GM19043 (cell line): ENCODE measurements at regions not wholly inside any gene's neighbourhood (a gene's known extent, or its start where the extent isn't known, plus 50 kb on each side); places are given as distances from the start of the nearest gene placed in this dataset.

ENCODE experiments used
- ATAC-seq: cut with Tn5 transposase; IDR thresholded peaks from one replicate; pipeline ENCODE4 v1.9.1; 2021; ENCODE audit warnings: low read depth; ENCODE audit not compliant: unreplicated experiment

DNA sequence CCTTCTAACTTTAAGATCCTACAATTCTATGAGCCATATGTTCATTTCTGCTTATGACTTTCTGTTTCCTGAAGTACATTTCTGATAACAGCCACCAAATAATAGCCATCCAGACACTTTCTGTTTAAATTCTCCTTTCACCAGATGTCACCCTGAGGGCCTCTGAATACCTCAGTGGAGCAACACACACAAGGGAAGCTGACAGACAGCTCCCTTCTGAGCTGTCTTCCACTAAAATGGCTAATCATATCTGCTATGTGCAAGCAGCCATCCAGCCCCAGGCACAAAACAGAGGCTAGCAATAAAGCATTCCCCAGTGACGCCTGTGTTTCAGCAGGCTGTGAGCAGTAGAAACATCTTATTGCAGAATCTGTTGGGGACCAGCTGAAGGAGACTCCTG is 666.6 kb upstream of the UBE2E2 start:
- no peak for ATAC-seq

DNA sequence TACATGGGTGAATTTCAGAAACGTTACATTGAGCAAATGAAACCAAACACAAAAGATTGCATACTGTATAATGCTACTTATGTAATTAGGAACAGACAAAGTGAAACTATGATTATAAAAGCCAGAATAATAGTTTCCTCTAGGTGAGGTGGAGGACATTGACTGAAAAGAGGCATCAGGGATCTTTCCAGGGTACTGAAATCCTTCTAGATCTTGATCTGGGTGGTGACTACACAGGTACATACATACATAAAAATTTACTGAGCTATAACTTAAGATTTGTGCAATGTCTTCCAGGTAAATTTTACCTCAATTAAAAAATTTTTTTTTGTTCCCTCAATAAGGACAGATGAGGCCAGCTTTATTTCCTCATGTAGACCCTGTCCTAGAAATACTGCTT is 665.6 kb upstream of the UBE2E2 start:
- no peak for ATAC-seq

GRCh38 chr3:22542311-22542710 is 660.8 kb upstream of the UBE2E2 start:
- no peak for ATAC-seq

GRCh38 chr3:22555753-22556435 is 647.2 kb upstream of the UBE2E2 start:
- ATAC-seq: no peak

GRCh38 chr3:22565393-22565792 is 637.7 kb upstream of the UBE2E2 start:
- no peak for ATAC-seq

GRCh38 chr3:22568285-22568684 is 634.8 kb upstream of the UBE2E2 start:
- ATAC-seq: no peak

GRCh38 chr3:22569570-22569969 is 633.6 kb upstream of the UBE2E2 start:
- ATAC-seq: no peak

- ATAC-seq: no peak
Observed at GRCh38 chr3:22581007-22581406, 622.1 kb upstream of the UBE2E2 start.

GRCh38 chr3:22582266-22582665 is 620.9 kb upstream of the UBE2E2 start:
- ATAC-seq: no peak

- ATAC-seq: no peak
Observed at GRCh38 chr3:22585504-22585903, 617.6 kb upstream of the UBE2E2 start.

DNA sequence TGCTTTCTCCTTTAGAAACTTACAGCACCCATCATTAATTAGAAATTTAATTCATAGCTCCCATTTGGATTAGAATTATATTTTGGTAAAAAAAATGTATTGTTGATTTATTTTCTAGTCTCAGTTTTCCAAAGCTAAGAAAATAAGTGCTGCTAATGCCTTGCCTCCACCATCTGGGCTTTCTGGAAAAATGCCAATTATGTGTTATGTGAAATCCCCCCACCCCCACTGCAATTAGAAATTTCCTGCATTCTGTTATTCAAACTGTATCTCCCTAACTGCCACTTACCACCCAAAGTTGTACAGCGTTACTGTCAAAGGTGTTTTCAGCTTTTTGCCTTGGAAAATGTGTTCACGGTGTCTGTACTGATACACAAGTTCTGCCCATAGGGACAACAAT is 617.2 kb upstream of the UBE2E2 start:
- ATAC-seq: no peak

- ATAC-seq: no peak
Observed at GRCh38 chr3:22587446-22587845, 615.7 kb upstream of the UBE2E2 start.

DNA sequence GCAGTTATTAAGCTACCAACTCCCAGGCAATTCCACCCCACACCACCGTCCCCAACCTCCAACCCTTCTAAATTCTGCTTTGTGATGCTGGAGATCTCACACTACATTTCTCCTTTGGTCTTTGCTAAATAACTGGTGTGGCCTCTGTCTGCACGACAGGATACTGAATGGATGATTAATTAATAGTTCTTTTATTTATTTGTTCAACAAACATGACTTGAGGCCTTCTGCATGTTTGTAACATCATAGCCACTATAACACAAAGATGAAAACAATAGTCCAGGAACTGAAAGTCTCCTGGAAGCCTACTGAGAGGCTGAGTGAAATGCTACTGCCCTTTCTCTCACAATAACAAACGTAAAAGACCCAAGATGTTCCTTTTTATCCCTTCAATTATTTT is 609.5 kb upstream of the UBE2E2 start:
- no peak for ATAC-seq

DNA sequence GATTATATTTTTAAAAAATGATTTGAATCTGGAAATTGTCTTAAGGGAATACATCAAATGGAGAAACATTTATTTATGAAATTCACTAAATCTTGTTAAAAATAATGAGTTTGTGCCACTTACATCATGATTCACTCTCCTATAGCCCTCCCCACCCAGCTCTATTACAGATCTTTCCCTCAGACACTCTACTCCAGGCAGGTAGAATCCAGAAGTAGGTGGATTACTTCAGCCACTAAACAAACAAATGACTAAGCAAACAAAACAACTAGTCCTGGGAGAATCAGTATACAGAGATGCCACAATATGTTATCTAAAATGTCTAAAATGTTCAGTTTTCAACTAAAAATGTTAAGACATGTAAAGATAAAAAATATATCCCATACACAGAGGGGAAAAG is 608.1 kb upstream of the UBE2E2 start:
- no peak for ATAC-seq

GRCh38 chr3:22606461-22606860 is 596.7 kb upstream of the UBE2E2 start:
- ATAC-seq: no peak

GRCh38 chr3:22606938-22607337 is 596.2 kb upstream of the UBE2E2 start:
- ATAC-seq: no peak

DNA sequence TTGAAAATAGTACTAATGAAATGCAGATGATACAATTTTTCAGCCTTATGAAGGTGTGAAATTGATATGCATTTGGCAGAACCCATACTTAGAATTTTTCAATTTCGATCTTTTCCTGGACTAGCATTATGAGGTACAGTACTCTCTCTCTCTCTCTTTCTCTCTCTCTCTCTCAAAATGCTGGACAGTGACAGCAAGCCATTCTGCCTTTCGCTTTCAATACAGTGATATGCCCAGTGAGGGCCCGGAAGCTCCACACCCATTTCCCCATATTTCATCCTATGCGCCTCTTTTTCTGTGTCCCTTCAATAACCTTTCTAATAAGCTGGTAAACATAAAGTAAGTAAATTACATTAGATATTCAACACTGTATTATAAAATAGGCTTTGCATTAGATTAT is 595.0 kb upstream of the UBE2E2 start:
- no peak for ATAC-seq

GRCh38 chr3:22608721-22609120 is 594.4 kb upstream of the UBE2E2 start:
- ATAC-seq: no peak

GRCh38 chr3:22609139-22609538 is 594.0 kb upstream of the UBE2E2 start:
- no peak for ATAC-seq

DNA sequence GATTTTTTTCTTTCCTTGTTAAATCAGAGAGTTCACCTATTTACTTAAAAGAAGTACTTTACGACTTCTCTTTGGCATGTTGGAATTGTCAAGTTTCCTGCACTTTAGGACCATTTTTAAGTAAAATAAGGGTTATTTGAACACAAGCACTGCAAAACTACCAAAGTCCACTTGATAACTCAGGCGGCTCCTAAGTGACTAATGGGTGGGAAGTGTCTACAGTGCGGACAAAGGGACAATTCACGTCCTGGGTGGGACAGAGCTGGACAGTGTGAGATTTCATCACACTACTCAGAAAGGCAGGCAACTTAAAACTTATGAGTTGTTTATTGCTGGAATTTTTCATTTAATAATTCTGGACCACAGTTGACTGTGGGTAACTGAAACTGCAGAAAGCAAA is 590.2 kb upstream of the UBE2E2 start:
- no peak for ATAC-seq

- ATAC-seq: no peak
Observed at GRCh38 chr3:22615790-22616189, 587.3 kb upstream of the UBE2E2 start.

GRCh38 chr3:22617372-22617771 is 585.8 kb upstream of the UBE2E2 start:
- ATAC-seq: no peak

DNA sequence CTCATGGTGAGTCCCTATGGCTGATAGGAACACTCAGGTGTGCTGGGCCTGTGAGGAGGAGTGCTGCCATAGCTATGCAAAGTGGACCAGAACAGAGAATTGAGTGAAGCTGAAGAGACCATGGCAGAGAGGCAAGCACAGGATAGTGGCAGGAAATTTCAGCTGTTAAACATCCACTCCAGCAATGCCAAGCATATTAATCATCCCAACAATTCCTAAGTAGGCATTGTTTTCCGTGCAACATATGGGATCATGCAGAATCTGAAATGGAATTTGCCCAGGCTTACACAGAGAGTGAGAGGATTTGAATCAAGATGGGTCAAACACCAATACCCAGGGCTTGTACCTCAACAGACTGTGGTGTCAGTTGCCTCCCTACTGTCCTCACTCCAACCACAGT is 582.6 kb upstream of the UBE2E2 start:
- ATAC-seq: no peak
